ENCODE measurements at regions not wholly inside any gene's neighbourhood (a gene's known extent, or its start where the extent isn't known, plus 50 kb on each side); places are given as distances from the start of the nearest gene placed in this dataset.

DNA sequence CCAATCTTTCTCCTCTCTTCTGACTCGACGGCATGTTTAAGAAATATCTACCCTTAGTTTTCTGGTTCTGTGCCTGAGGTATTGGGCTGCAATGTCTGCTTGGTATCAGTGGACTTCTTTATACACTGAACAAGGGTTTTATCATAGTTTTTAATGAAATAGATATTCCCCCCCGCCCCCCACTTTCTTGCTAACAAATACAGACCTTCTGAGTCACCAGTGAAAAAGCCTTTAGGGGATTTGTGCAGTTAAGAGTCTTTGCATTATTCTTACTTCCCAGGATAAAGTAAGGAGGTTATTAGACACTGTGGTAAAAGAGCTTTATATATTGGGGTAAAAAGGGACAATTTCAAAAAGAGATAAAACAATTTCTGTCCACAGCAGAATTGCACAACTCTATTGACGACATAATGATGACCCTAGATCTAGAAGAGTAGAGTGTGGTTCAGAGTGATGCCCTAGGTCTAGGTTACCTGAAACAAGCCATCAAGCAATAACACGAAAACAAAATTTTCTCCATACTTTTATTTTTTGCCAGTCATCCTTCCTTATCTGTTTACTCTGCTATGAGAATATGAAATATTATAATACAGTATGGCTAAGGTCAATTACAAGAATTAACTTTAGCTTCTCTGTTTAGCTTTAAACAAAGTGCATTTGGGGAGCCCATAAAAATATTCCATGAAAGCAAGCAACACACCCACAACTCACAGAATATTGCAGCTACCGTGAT lies 110.7 kb downstream of the PLK2 start:
- Histone ChIP-seq H3K4me1 (no peaks in the 10 kb centered on the region), H3K36me3 (replicated peaks) (no peaks in the 10 kb centered on the region), H3K4me3 (no peak overlapping the region), H3K27me3 (ENCODE audit: low read depth) (no peaks in the 10 kb centered on the region), H3K9me3 (no peaks in the 10 kb centered on the region)
- DNase-seq (ENCODE audit: low spot score in 2 of 2) = no peak
- in situ Hi-C loops (cut with MboI; ENCODE audit: low sequenced_read_pairs) = no loop called here

GRCh38 chr5:58346041-58346440 lies 113.8 kb downstream of the PLK2 start:
- Histone ChIP-seq H3K4me1 (no peaks in the 10 kb centered on the region), H3K27me3 (ENCODE audit: low read depth) (no peaks in the 10 kb centered on the region), H3K36me3 (replicated peaks) (no peaks in the 10 kb centered on the region), H3K4me3 (no peak overlapping the region), H3K9me3 (no peaks in the 10 kb centered on the region)
- in situ Hi-C loops (cut with MboI; ENCODE audit: low sequenced_read_pairs) = no loop called here
- DNase-seq (ENCODE audit: low spot score in 2 of 2) = no peak

DNA sequence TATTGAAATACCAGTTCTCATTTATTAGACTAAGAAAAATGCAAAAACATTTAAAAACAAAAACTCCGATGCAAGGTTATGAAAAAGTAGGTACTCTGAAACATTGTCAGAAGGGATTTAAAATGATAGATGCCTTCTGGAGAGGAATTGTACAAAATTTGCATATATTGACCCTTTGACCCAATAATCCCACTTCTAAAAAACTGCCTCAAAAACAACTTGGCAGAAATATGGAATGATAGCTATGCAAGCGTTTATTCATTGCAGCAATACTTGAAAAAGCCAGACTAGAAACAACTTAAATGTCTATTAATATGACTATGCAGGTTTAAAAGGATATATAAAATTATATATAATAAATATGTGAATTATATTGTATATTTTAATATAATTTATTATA lies 118.4 kb downstream of the PLK2 start:
- H3K4me3 ChIP-seq = no peak overlapping the region
- H3K9me3 ChIP-seq = no peaks in the 10 kb centered on the region
- H3K36me3 ChIP-seq (replicated peaks) = no peaks in the 10 kb centered on the region
- H3K4me1 ChIP-seq = no peaks in the 10 kb centered on the region
- in situ Hi-C loops (cut with MboI; ENCODE audit: low sequenced_read_pairs) = no loop called here
- DNase-seq (ENCODE audit: low spot score in 2 of 2) = no peak
- H3K27me3 ChIP-seq (ENCODE audit: low read depth) = no peaks in the 10 kb centered on the region

- no peak for DNase-seq (ENCODE audit: low spot score in 2 of 2)
- no peaks in the 10 kb centered on the region for H3K27me3 ChIP-seq (ENCODE audit: low read depth)
- H3K36me3 ChIP-seq (replicated peaks) = no peaks in the 10 kb centered on the region
- in situ Hi-C loops (cut with MboI; ENCODE audit: low sequenced_read_pairs) = no loop called here
- no peak overlapping the region for H3K4me3 ChIP-seq
- no peaks in the 10 kb centered on the region for H3K4me1 ChIP-seq
- H3K9me3 ChIP-seq = no peaks in the 10 kb centered on the region
Observed at GRCh38 chr5:58335518-58335917, 124.4 kb downstream of the PLK2 start.

DNA sequence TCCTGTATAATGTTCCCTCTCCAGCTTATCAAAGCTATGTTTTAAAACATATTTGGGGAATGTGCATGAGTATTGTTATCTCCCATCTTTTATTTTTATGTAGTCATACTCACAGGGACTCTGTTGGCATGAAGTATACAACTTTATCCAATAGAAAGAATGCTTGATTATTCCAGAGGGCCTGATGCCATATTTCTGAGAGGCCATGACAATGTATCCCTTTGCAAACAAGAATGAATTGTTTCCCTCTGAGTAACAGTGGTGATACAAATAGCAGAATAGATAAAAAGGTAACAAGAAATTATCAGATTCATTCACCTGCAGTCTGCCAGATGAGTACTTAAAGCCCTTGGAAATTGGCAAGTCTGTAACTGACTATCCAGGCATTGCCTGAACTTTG lies 125.9 kb downstream of the PLK2 start:
- in situ Hi-C loops (cut with MboI; ENCODE audit: low sequenced_read_pairs) = no loop called here
- no peak for DNase-seq (ENCODE audit: low spot score in 2 of 2)
- no peaks in the 10 kb centered on the region for H3K9me3 ChIP-seq
- H3K4me3 ChIP-seq = no peak overlapping the region
- H3K27me3 ChIP-seq (ENCODE audit: low read depth) = no peaks in the 10 kb centered on the region
- H3K4me1 ChIP-seq = no peaks in the 10 kb centered on the region
- no peaks in the 10 kb centered on the region for H3K36me3 ChIP-seq (replicated peaks)

- no peaks in the 10 kb centered on the region for H3K36me3 ChIP-seq (replicated peaks)
- no peak for DNase-seq (ENCODE audit: low spot score in 2 of 2)
- H3K9me3 ChIP-seq = no peaks in the 10 kb centered on the region
- no peaks in the 10 kb centered on the region for H3K4me1 ChIP-seq
- H3K27me3 ChIP-seq (ENCODE audit: low read depth) = no peaks in the 10 kb centered on the region
- H3K4me3 ChIP-seq = no peak overlapping the region
- in situ Hi-C loops (cut with MboI; ENCODE audit: low sequenced_read_pairs) = no loop called here
Observed at GRCh38 chr5:58330781-58331180, 129.1 kb downstream of the PLK2 start.

GRCh38 chr5:58327289-58327688 lies 132.6 kb downstream of the PLK2 start:
- H3K27me3 ChIP-seq (ENCODE audit: low read depth) = no peaks in the 10 kb centered on the region
- H3K4me3 ChIP-seq = no peak overlapping the region
- DNase-seq (ENCODE audit: low spot score in 2 of 2) = no peak
- H3K36me3 ChIP-seq (replicated peaks) = no peaks in the 10 kb centered on the region
- no peaks in the 10 kb centered on the region for H3K9me3 ChIP-seq
- in situ Hi-C loops (cut with MboI; ENCODE audit: low sequenced_read_pairs) = no loop called here
- no peaks in the 10 kb centered on the region for H3K4me1 ChIP-seq

GRCh38 chr5:58326022-58326421 lies 133.9 kb downstream of the PLK2 start:
- Histone ChIP-seq H3K9me3 (no peaks in the 10 kb centered on the region), H3K36me3 (replicated peaks) (no peaks in the 10 kb centered on the region), H3K27me3 (ENCODE audit: low read depth) (no peaks in the 10 kb centered on the region), H3K4me3 (no peak overlapping the region), H3K4me1 (no peaks in the 10 kb centered on the region)
- DNase-seq (ENCODE audit: low spot score in 2 of 2) = no peak
- in situ Hi-C loops (cut with MboI; ENCODE audit: low sequenced_read_pairs) = no loop called here

DNA sequence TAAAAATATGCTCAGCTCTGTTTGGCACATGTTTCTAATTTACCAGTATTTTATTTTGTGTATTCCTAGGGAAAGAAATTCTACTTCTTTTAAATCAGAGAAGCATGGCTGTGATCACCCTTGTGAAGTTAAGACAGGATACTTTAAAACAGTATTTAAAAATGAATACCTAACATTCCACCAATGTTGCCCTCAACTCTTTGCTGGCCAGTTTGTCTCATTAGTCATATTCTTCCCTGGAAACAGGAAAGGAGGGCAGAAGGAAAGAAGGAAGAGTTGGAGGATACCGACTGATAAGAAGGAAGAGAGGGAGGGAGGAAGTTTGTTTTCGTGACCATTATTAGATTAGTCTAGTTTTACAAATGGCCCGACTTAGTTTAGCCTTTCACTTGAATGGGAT lies 137.4 kb downstream of the PLK2 start:
- no peaks in the 10 kb centered on the region for H3K4me1 ChIP-seq
- H3K36me3 ChIP-seq (replicated peaks) = no peaks in the 10 kb centered on the region
- in situ Hi-C loops (cut with MboI; ENCODE audit: low sequenced_read_pairs) = no loop called here

DNA sequence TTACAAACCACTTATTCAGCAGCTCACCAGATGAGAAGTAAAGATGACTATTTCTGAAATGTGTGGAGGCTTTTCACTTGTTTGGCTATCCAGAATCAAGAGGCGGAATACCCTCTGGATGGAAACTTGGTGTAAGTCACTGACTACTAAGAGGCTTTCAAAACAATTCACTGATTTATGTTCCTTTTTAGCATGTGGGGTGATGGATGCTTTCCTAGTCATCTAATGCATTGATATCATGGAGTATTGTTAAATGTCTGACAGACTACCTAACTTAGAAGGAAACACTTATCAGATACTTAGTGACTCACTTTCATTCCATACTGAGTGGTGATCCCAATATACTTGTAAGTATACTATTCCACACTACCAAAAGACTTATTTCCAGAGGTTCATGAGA lies 141.4 kb downstream of the PLK2 start:
- Histone ChIP-seq H3K9me3 (no peaks in the 10 kb centered on the region), H3K27me3 (ENCODE audit: low read depth) (no peaks in the 10 kb centered on the region), H3K4me3 (no peak overlapping the region), H3K36me3 (replicated peaks) (no peaks in the 10 kb centered on the region), H3K4me1 (no peaks in the 10 kb centered on the region)
- in situ Hi-C loops (cut with MboI; ENCODE audit: low sequenced_read_pairs) = no loop called here
- DNase-seq (ENCODE audit: low spot score in 2 of 2) = no peak

More for the DNA sequence above, 137.4 kb downstream of the PLK2 start:
- Histone ChIP-seq H3K9me3 (no peaks in the 10 kb centered on the region), H3K4me3 (no peak overlapping the region), H3K27me3 (ENCODE audit: low read depth) (no peaks in the 10 kb centered on the region)
- DNase-seq (ENCODE audit: low spot score in 2 of 2) = no peak

DNA sequence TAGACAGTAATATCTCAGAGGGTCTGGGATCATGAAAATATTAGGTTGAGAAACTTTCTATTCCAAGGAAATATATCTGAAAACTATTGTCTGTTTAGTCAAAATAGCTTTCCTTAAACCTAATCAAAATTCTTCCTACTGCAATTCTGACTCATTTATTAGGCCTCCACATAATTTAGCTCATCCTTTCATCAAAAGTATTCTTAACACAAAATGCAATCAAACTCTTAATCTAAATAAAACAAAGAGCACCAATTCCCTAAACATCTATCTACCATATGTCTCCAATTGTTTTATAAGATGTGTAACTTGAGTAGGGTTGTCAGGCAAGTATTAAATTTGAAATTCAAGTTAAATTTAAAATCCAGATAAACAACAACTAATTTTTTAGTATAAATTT lies 142.1 kb downstream of the PLK2 start:
- in situ Hi-C loops (cut with MboI; ENCODE audit: low sequenced_read_pairs) = no loop called here
- no peaks in the 10 kb centered on the region for H3K27me3 ChIP-seq (ENCODE audit: low read depth)
- no peak overlapping the region for H3K4me3 ChIP-seq
- H3K9me3 ChIP-seq = no peaks in the 10 kb centered on the region
- DNase-seq (ENCODE audit: low spot score in 2 of 2) = no peak
- H3K36me3 ChIP-seq (replicated peaks) = no peaks in the 10 kb centered on the region
- H3K4me1 ChIP-seq = no peaks in the 10 kb centered on the region

GRCh38 chr5:58317009-58317408 lies 142.9 kb downstream of the PLK2 start:
- H3K4me3 ChIP-seq = no peak overlapping the region
- no peaks in the 10 kb centered on the region for H3K9me3 ChIP-seq
- no peaks in the 10 kb centered on the region for H3K4me1 ChIP-seq
- no peaks in the 10 kb centered on the region for H3K36me3 ChIP-seq (replicated peaks)
- in situ Hi-C loops (cut with MboI; ENCODE audit: low sequenced_read_pairs) = no loop called here
- H3K27me3 ChIP-seq (ENCODE audit: low read depth) = no peaks in the 10 kb centered on the region
- no peak for DNase-seq (ENCODE audit: low spot score in 2 of 2)

DNA sequence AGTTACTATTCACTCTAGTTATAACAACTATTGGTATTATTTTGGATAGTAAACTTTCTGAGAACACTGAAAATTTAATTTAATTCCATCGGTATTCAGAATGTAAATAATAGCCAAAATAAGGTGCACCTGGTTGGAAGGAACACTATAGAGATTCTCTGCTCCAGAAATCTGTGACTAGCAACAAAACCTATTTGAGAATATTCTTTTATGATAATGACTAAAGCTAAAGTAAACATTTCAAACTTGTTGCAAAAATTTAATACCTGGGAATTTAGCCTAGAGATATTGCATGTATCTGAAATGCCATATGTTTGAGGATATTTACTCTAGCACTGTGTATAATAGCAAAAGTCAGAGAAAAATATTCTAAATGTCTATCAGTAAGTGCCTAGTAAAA lies 144.1 kb downstream of the PLK2 start:
- H3K4me1 ChIP-seq = no peaks in the 10 kb centered on the region
- no peaks in the 10 kb centered on the region for H3K9me3 ChIP-seq
- no peak overlapping the region for H3K4me3 ChIP-seq
- no peak for DNase-seq (ENCODE audit: low spot score in 2 of 2)
- in situ Hi-C loops (cut with MboI; ENCODE audit: low sequenced_read_pairs) = no loop called here
- H3K27me3 ChIP-seq (ENCODE audit: low read depth) = no peaks in the 10 kb centered on the region
- no peaks in the 10 kb centered on the region for H3K36me3 ChIP-seq (replicated peaks)

DNA sequence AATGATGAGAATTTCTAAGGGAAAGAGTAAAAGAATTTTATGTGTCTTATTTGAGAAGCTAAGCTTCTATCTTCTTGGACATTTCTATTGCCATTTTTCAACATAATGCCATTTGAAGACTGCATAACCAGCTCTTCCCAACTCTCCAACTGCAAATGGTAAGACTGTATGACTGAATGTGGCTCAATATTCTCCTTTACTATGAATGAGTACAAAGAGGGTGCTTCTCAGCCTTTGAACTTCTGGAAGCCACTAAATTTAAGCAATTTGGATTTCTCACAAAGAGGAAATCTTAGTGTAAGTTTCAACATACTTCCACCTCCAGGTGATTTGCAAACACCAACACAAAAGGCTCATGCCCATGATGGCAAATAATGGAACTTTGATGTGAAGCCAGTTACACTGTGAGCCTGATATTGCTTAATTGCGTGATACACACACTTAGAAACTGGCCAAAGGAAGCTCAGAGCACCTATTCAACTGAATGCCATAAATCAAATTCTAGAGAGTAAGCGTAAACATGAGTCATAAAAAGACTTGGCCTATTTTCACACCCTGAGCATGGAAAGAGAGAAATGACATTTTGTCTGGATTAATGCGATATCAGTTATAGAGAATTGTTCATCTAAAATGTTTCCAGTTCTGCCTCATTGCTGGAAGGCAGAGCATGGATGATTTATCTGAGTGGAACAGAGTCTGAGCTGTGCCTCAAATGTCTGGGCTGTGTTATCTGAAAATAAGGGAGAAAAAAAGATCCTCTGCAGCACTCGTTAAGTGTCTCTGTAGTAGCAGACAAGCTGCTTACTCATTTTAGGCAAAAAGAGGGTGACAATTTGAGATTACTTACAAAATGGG lies 145.3 kb downstream of the PLK2 start:
- H3K36me3 ChIP-seq (replicated peaks) = no peaks in the 10 kb centered on the region
- no peak overlapping the region for H3K4me3 ChIP-seq
- H3K27me3 ChIP-seq (ENCODE audit: low read depth) = no peaks in the 10 kb centered on the region
- H3K9me3 ChIP-seq = no peaks in the 10 kb centered on the region
- no peaks in the 10 kb centered on the region for H3K4me1 ChIP-seq
- DNase-seq (ENCODE audit: low spot score in 2 of 2) = no peak
- in situ Hi-C loops (cut with MboI; ENCODE audit: low sequenced_read_pairs) = no loop called here

Data from HAP-1 (cell line).